Neuronal stem cell (in vitro differentiated cells): ENCODE measurements at regions not wholly inside any gene's neighbourhood (a gene's known extent, or its start where the extent isn't known, plus 50 kb on each side); places are given as distances from the start of the nearest gene placed in this dataset.

ENCODE experiments used
- DNase-seq: peaks from one replicate; pipeline ENCODE4 v3.0.0-alpha.2; 2013; ENCODE audit warnings: low spot score
- H2AFZ ChIP-seq: one replicate; pipeline ENCODE4 v1.6.1; 2013; ENCODE audit warnings: mild to moderate bottlenecking, low read length, inconsistent platforms
- H2AK5ac ChIP-seq: 2 replicates; pipeline ENCODE4 v1.6.1; 2013; ENCODE audit warnings: low read depth, mild to moderate bottlenecking, inconsistent platforms, low read length, moderate library complexity, mixed read lengths
- H2BK120ac ChIP-seq: 2 replicates; pipeline ENCODE4 v1.6.1; 2013; ENCODE audit warnings: low read depth, mild to moderate bottlenecking, inconsistent platforms, low read length, moderate library complexity, mixed read lengths
- H2BK12ac ChIP-seq: one replicate; pipeline ENCODE4 v1.6.1; 2013; ENCODE audit warnings: low read length, inconsistent platforms
- H2BK15ac ChIP-seq: 2 replicates; pipeline ENCODE4 v1.6.1; 2013; ENCODE audit warnings: mild to moderate bottlenecking, low read length, inconsistent platforms, mixed read lengths
- H2BK5ac ChIP-seq: one replicate; pipeline ENCODE4 v1.6.1; 2013; ENCODE audit warnings: inconsistent platforms, mild to moderate bottlenecking, low read length, moderate library complexity
- H3K14ac ChIP-seq: one replicate; pipeline ENCODE4 v1.6.1; 2013; ENCODE audit warnings: low read length, inconsistent platforms
- H3K18ac ChIP-seq: 2 replicates; pipeline ENCODE4 v1.6.1; 2013; ENCODE audit warnings: low read length, inconsistent platforms
- H3K23ac ChIP-seq: 2 replicates; pipeline ENCODE4 v1.6.1; 2013; ENCODE audit warnings: low read depth, mild to moderate bottlenecking, mixed read lengths, low read length, inconsistent platforms; ENCODE audit not compliant: poor library complexity
- H3K27ac ChIP-seq: replicated peaks from 3 replicates; pipeline ENCODE4 v1.5.1; 2013; ENCODE audit warnings: low read length, inconsistent platforms
- H3K27me3 ChIP-seq, 3 experiments: 2 replicates each; pipeline ENCODE4 v1.6.1; 2013; ENCODE audit warnings: low read length in 3 of 3, mild to moderate bottlenecking in 2 of 3, inconsistent platforms in 1 of 3, low read depth in 1 of 3, mixed read lengths in 1 of 3, moderate library complexity in 1 of 3; ENCODE audit not compliant: control insufficient read depth in 3 of 3, insufficient read depth in 3 of 3
- H3K36me3 ChIP-seq, 2 donors: replicated peaks in 1 of 2; 2 replicates each; pipeline ENCODE4 v1.6.1; 2013; ENCODE audit warnings: low read length in 2 of 2; ENCODE audit not compliant: control insufficient read depth in 2 of 2, insufficient read depth in 2 of 2
- H3K4ac ChIP-seq: 2 replicates; pipeline ENCODE4 v1.6.1; 2013; ENCODE audit warnings: inconsistent platforms, mild to moderate bottlenecking, low read length, moderate library complexity
- H3K4me1 ChIP-seq, 2 donors: 1 replicate in 1 of 2; 2 replicates in 1 of 2; pipeline ENCODE4 v1.6.1; 2013; ENCODE audit warnings: low read length in 2 of 2, low read depth in 1 of 2; ENCODE audit not compliant: control insufficient read depth in 2 of 2, insufficient read depth in 1 of 2
- H3K4me2 ChIP-seq: one replicate; pipeline ENCODE4 v1.6.1; 2013; ENCODE audit warnings: mild to moderate bottlenecking, low read length, inconsistent platforms; ENCODE audit not compliant: insufficient read depth, poor library complexity, severe bottlenecking
- H3K4me3 ChIP-seq, 2 donors: 2 replicates each; pipeline ENCODE4 v1.5.1; 2013; ENCODE audit warnings: low read length in 2 of 2, mild to moderate bottlenecking in 2 of 2, inconsistent platforms in 1 of 2, moderate library complexity in 1 of 2
- H3K79me1 ChIP-seq: one replicate; pipeline ENCODE4 v1.6.1; 2013; ENCODE audit warnings: low read depth, mild to moderate bottlenecking, inconsistent platforms, low read length, moderate library complexity
- H3K9ac ChIP-seq: one replicate; pipeline ENCODE4 v1.6.1; 2013; ENCODE audit warnings: mild to moderate bottlenecking, low read depth, low read length, inconsistent platforms; ENCODE audit not compliant: poor library complexity
- H3K9me3 ChIP-seq, 2 donors: replicated peaks in 1 of 2; 2 replicates each; pipeline versions ENCODE3 to v1.6.1; 2013; ENCODE audit warnings: low read length in 2 of 2, mild to moderate bottlenecking in 2 of 2, inconsistent platforms in 1 of 2, low read depth in 1 of 2, mixed read lengths in 1 of 2, moderate library complexity in 1 of 2; ENCODE audit not compliant: control insufficient read depth in 2 of 2, insufficient read depth in 1 of 2
- H4K8ac ChIP-seq: one replicate; pipeline ENCODE4 v1.6.1; 2013; ENCODE audit warnings: low read depth, mild to moderate bottlenecking, inconsistent platforms, low read length, moderate library complexity
- H4K91ac ChIP-seq: one replicate; pipeline ENCODE4 v1.6.1; 2013; ENCODE audit warnings: low read length, low read depth, mild to moderate bottlenecking, inconsistent platforms; ENCODE audit not compliant: poor library complexity
- WGBS, 2 donors: extraction: QIAGEN DNeasy Blood & Tissue Kit; methylation state at CpG; one replicate each; pipeline ENCODE4 v1.1.7; 2013; ENCODE audit warnings: missing lambda C conversion rate in 2 of 2, mixed read lengths in 1 of 2; ENCODE audit not compliant: insufficient read length in 2 of 2, insufficient replicate concordance in 1 of 2; ENCODE audit errors: extremely low coverage in 2 of 2; 5-methylcytosine and 5-hydroxymethylcytosine counted together

DNA sequence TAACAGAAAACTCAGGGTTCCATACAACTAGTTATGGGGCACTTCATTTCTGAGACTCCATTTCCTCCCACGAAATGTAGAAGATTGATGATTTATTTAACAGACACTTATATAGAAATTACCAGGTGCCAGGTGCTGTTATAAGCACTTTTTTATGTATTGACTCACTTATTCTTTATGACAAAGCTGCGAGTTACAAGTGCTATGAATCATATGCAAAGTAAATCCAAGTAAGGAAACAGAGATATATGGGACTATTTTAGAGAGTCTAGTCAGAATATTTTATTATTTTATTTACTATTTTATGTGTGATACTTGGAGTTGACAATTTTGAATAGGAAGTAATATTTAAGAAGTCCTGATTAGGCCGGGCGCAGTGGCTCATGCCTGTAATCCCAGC, 822.8 kb upstream of the C9orf72 start:
- Histone ChIP-seq H3K36me3 (no peaks in the 10 kb centered on the region), H2BK15ac (no peak overlapping the region), H2BK5ac (no peak overlapping the region), H3K18ac (no peak overlapping the region), H3K27ac (no peak overlapping the region), H3K4me2 (no peak overlapping the region), H4K8ac (no peak overlapping the region), H3K4ac (no peak overlapping the region), H3K23ac (no peak overlapping the region), H3K4me3 (no peak overlapping the region), H2AK5ac (no peak overlapping the region), H3K14ac (no peak overlapping the region), H3K9me3 (no peaks in the 10 kb centered on the region), H3K9ac (no peak overlapping the region), H4K91ac (no peak overlapping the region), H3K27me3 (no peaks in the 10 kb centered on the region), H3K79me1 (no peaks in the 10 kb centered on the region), H2BK12ac (no peak overlapping the region), H3K4me1 (no peaks in the 10 kb centered on the region), H2BK120ac (no peak overlapping the region), H2AFZ (no peak overlapping the region)
- no peak for DNase-seq
- WGBS, 2 donors: no CpG with 5 or more reads among the region's 4 CpGs

DNA sequence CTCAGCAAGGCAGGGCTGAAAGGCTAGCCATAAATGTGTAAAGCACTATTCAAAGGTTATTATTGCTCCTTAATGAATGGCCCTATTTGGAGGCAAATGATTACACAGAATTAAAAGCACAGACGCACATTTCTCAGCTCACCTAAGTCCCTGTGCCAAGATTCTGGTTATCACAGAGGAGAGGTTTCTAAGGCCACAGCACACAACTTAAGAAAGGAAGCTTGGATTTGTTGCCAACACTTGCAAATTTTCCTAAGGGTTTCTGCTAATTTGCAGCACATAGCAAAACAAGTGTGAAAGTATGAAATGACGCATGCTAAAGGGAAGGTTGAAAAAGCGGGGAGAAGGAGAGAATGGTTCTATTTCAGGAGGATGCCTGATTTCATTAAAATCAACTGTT, 834.1 kb upstream of the C9orf72 start:
- no CpG with 5 or more reads among the region's 3 CpGs for WGBS, 2 donors

DNA sequence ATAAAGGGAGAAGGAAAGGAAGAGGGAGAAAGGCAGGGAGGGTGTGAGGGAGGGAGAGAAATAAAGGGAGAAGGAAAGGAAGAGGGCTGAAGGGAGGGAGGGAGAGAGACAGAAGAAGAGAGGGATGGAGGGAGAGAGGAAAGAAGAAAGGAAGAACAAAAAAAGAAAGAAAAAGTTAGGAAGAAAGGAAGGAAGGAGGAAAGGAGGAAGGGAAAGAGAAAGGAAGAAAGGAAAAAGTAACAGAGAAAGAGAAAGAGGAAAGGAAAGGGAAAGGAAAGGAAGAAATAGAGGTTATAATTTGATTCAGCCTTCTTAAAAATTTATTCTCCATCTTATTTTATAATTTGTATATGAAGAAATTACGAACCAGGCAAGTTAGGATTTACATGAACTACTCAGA, 836.6 kb upstream of the C9orf72 start:
- Histone ChIP-seq H2AK5ac (no peak overlapping the region), H4K8ac (no peak overlapping the region), H3K18ac (no peak overlapping the region), H2BK12ac (no peak overlapping the region), H2AFZ (peak overlapping the region; percentile 36), H3K4ac (no peak overlapping the region), H2BK15ac (no peak overlapping the region), H3K36me3 (no peaks in the 10 kb centered on the region), H3K27ac (no peak overlapping the region), H3K4me1 (peaks cover 0 to 2% of the 10 kb centered on the region in 2 donors), H3K79me1 (no peaks in the 10 kb centered on the region), H3K14ac (no peak overlapping the region), H3K9me3 (no peaks in the 10 kb centered on the region), H3K9ac (no peak overlapping the region), H4K91ac (no peak overlapping the region), H3K23ac (no peak overlapping the region), H3K4me2 (no peak overlapping the region), H3K27me3 (no peaks in the 10 kb centered on the region), H2BK120ac (no peak overlapping the region), H2BK5ac (no peak overlapping the region), H3K4me3 (no peak overlapping the region)
- no CpG with 5 or more reads among the region's 1 CpG for WGBS, 2 donors
- no peak for DNase-seq

More for the DNA sequence above, 834.1 kb upstream of the C9orf72 start:
- Histone ChIP-seq H2BK5ac (no peak overlapping the region), H3K4me1 (no peaks in the 10 kb centered on the region), H3K79me1 (no peaks in the 10 kb centered on the region), H3K27me3 (no peaks in the 10 kb centered on the region), H3K23ac (no peak overlapping the region), H3K36me3 (no peaks in the 10 kb centered on the region), H3K9me3 (no peaks in the 10 kb centered on the region), H3K4ac (no peak overlapping the region), H2AFZ (no peak overlapping the region), H4K8ac (no peak overlapping the region), H3K4me2 (no peak overlapping the region), H4K91ac (no peak overlapping the region), H2AK5ac (no peak overlapping the region), H3K9ac (no peak overlapping the region), H3K14ac (no peak overlapping the region), H3K18ac (no peak overlapping the region), H2BK120ac (no peak overlapping the region), H2BK15ac (no peak overlapping the region), H2BK12ac (no peak overlapping the region), H3K27ac (no peak overlapping the region), H3K4me3 (no peak overlapping the region)
- no peak for DNase-seq

DNA sequence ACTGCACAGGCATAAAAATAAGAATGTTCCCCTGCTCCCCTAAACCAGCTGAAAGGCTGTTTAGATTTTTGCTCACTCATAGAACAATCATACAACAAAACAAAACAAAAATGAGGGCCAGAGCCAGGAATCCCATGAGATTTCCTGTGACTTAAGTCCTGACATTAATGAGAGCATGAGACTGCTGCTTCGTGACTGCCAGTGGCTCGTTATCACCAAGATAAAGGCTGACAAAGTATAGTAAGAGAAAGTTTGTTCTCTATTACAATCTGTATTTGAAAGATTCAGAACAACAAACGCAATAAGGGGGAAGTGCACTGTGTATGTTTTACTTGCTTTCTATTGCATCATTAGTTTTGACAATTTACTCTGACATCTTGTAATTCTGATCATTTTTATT, 837.1 kb upstream of the C9orf72 start:
- no peaks in the 10 kb centered on the region for H3K27me3 ChIP-seq
- no peak for DNase-seq
- no CpG with 5 or more reads among the region's 3 CpGs for WGBS, 2 donors

More for the DNA sequence above, 837.1 kb upstream of the C9orf72 start:
- H4K91ac ChIP-seq: no peak overlapping the region
- no peaks in the 10 kb centered on the region for H3K79me1 ChIP-seq
- H3K9me3 ChIP-seq: no peaks in the 10 kb centered on the region
- no peaks in the 10 kb centered on the region for H3K36me3 ChIP-seq
- no peak overlapping the region for H3K9ac ChIP-seq
- H3K23ac ChIP-seq: no peak overlapping the region
- H3K4me2 ChIP-seq: no peak overlapping the region
- no peak overlapping the region for H2BK12ac ChIP-seq
- H3K27ac ChIP-seq: no peak overlapping the region
- H3K4ac ChIP-seq: no peak overlapping the region
- H3K18ac ChIP-seq: no peak overlapping the region
- no peak overlapping the region for H2BK120ac ChIP-seq
- H3K4me1 ChIP-seq: peaks cover 0 to 2% of the 10 kb centered on the region in 2 donors
- no peak overlapping the region for H2BK15ac ChIP-seq
- no peak overlapping the region for H2BK5ac ChIP-seq
- H2AK5ac ChIP-seq: no peak overlapping the region
- peak overlapping the region; percentile 36 for H2AFZ ChIP-seq
- H3K14ac ChIP-seq: no peak overlapping the region
- H3K4me3 ChIP-seq: no peak overlapping the region
- no peak overlapping the region for H4K8ac ChIP-seq
